Right lobe of liver (tissue), 6 donors: ENCODE measurements at regions not wholly inside any gene's neighbourhood (a gene's known extent, or its start where the extent isn't known, plus 50 kb on each side); places are given as distances from the start of the nearest gene placed in this dataset.

Source experiments
- ATAC-seq, 4 donors: fragments of 200-7000 bp; cut with Tn5 transposase; one replicate each; pipeline ENCODE4 v1.9.1; 2020; ENCODE audit warnings: mild to moderate bottlenecking in 4 of 4, moderate library complexity in 4 of 4
- DNase-seq, 3 donors: peaks; one replicate each; pipeline ENCODE4 v3.0.0-alpha.2; 2020
- H3K27ac ChIP-seq, 3 donors: fragments of 200-600 bp; one replicate each; pipeline ENCODE4 v1.8.0; 2022
- H3K27me3 ChIP-seq, 2 donors: fragments of 200-600 bp; one replicate each; pipeline ENCODE4 v1.8.0; 2022
- H3K36me3 ChIP-seq, 4 donors: fragments of 200-600 bp; sonication (generic) in 1 of 4; one replicate each; pipeline versions ENCODE4 v1.5.1 to v1.8.0; 2017 to 2022; ENCODE audit warnings: control low read depth in 1 of 4
- H3K4me1 ChIP-seq, 4 donors: fragments of 200-600 bp; sonication (generic) in 1 of 4; one replicate each; pipeline versions ENCODE4 v1.5.1 to v1.8.0; 2017 to 2022; ENCODE audit warnings: control low read depth in 1 of 4
- H3K4me3 ChIP-seq, 3 donors: fragments of 200-600 bp; one replicate each; pipeline ENCODE4 v1.8.0; 2022
- H3K9me3 ChIP-seq, 4 donors: fragments of 200-600 bp; sonication (generic) in 1 of 4; one replicate each; pipeline versions ENCODE4 v1.5.1 to v1.8.0; 2017 to 2022; ENCODE audit warnings: control low read depth in 1 of 4
- CTCF ChIP-seq, 4 donors: fragments of 200-600 bp in 3 of 4; fragments of 450-650 bp in 1 of 4; IDR thresholded peaks; one replicate each; pipeline versions ENCODE4 v1.5.1 to v1.8.0; 2016 to 2022; ENCODE audit warnings: antibody characterized with exemption in 4 of 4, mild to moderate bottlenecking in 2 of 4
- POLR2A ChIP-seq: fragments of 450-650 bp; IDR thresholded peaks from one replicate; pipeline ENCODE4 v1.6.1; 2017; ENCODE audit warnings: antibody characterized with exemption, mild to moderate bottlenecking
- WGBS: methylation state at CpG from one replicate; pipeline ENCODE4 v1.1.6; 2018; ENCODE audit warnings: low coverage, low lambda C conversion rate; ENCODE audit not compliant: insufficient coverage; ENCODE audit errors: missing lambda C conversion rate; 5-methylcytosine and 5-hydroxymethylcytosine counted together
- intact Hi-C, 2 donors: fragments of 100-400 bp; cut with DNase I; formaldehyde crosslinking; loops; one replicate each; pipeline versions ENCODE4 v1.11.2 to v1.14.1; 2022
- donor health status: DM: no; HTN: yes; CAD: no.
- donor health status: DM: no; HTN: no; CAD: no.
- donor health status: DM: no; HTN: no; CAD: no.
- donor health status: DM: no; HTN: yes; CAD: no.
- donor health status: DM: no; HTN: yes; CAD: no.

GRCh38 chr5:8196061-8196460 is 327.1 kb downstream of the MTRR start:
- WGBS, result 19% methylated on average over 2 of the region's 2 CpGs
- H3K27ac ChIP-seq, result no peak overlapping the region
- ATAC-seq (no peak), DNase-seq (no peak)
- H3K4me3 ChIP-seq, result no peak overlapping the region
- no peaks in the 10 kb centered on the region for H3K9me3 ChIP-seq
- H3K4me1 ChIP-seq, result no peaks in the 10 kb centered on the region
- no peak for TF ChIP-seq CTCF (IDR thresholded peaks at IDR 0.05)
- TF ChIP-seq POLR2A, result no peak
- H3K36me3 ChIP-seq, result no peaks in the 10 kb centered on the region
- no peaks in the 10 kb centered on the region for H3K27me3 ChIP-seq
- intact Hi-C loops, result no loop called here

- no peak overlapping the region for H3K4me3 ChIP-seq
- no peaks in the 10 kb centered on the region for H3K36me3 ChIP-seq
- DNase-seq (no peak), ATAC-seq (no peak)
- no peaks in the 10 kb centered on the region for H3K9me3 ChIP-seq
- H3K27me3 ChIP-seq, result no peaks in the 10 kb centered on the region
- no peaks in the 10 kb centered on the region for H3K4me1 ChIP-seq
- no peak overlapping the region for H3K27ac ChIP-seq
- 71% methylated on average over 7 of the region's 7 CpGs for WGBS
- intact Hi-C loops, result no loop called here
- TF ChIP-seq POLR2A, result no peak
- TF ChIP-seq CTCF (IDR thresholded peaks at IDR 0.05), result no peak
Measured at GRCh38 chr5:8208307-8208706, 339.4 kb downstream of the MTRR start.

- no peak for DNase-seq
- H3K9me3 ChIP-seq, result no peaks in the 10 kb centered on the region
- no peaks in the 10 kb centered on the region for H3K36me3 ChIP-seq
- no peak for TF ChIP-seq POLR2A
- no peak for TF ChIP-seq CTCF (IDR thresholded peaks at IDR 0.05)
- no peaks in the 10 kb centered on the region for H3K4me1 ChIP-seq
- no peak overlapping the region for H3K27ac ChIP-seq
- 64% methylated on average over 5 of the region's 5 CpGs for WGBS
- no peaks in the 10 kb centered on the region for H3K27me3 ChIP-seq
- no peak for ATAC-seq
- intact Hi-C loops, result no loop called here
- H3K4me3 ChIP-seq, result no peak overlapping the region
Measured at GRCh38 chr5:8209500-8209899, 340.6 kb downstream of the MTRR start.

- ATAC-seq, result no peak
- 31% methylated on average over 5 of the region's 7 CpGs for WGBS
- DNase-seq, result no peak
- TF ChIP-seq POLR2A (no peak), CTCF (IDR thresholded peaks at IDR 0.05) (no peak)
- Histone ChIP-seq H3K27me3 (no peaks in the 10 kb centered on the region), H3K4me1 (no peaks in the 10 kb centered on the region), H3K36me3 (no peaks in the 10 kb centered on the region), H3K4me3 (no peak overlapping the region), H3K27ac (no peak overlapping the region), H3K9me3 (no peaks in the 10 kb centered on the region)
- intact Hi-C loops, result no loop called here
Measured at GRCh38 chr5:8213701-8214240, 344.8 kb downstream of the MTRR start.

GRCh38 chr5:8216921-8217320 is 348.0 kb downstream of the MTRR start:
- H3K4me3 ChIP-seq, result no peak overlapping the region
- H3K27me3 ChIP-seq, result no peaks in the 10 kb centered on the region
- H3K27ac ChIP-seq, result no peak overlapping the region
- DNase-seq, result no peak
- intact Hi-C loops, result no loop called here
- ATAC-seq, result no peak
- 77% methylated on average over 11 of the region's 20 CpGs for WGBS
- TF ChIP-seq POLR2A (no peak), CTCF (IDR thresholded peaks at IDR 0.05) (no peak)
- no peaks in the 10 kb centered on the region for H3K4me1 ChIP-seq
- no peaks in the 10 kb centered on the region for H3K36me3 ChIP-seq
- H3K9me3 ChIP-seq, result no peaks in the 10 kb centered on the region
